Activated CD4-positive, alpha-beta T cell treated with anti-CD3 and anti-CD28 coated beads, Interleukin-2, amount 50 U/mL, for 16 hours (primary cell): ENCODE measurements at regions not wholly inside any gene's neighbourhood (a gene's known extent, or its start where the extent isn't known, plus 50 kb on each side); places are given as distances from the start of the nearest gene placed in this dataset.

Experiments used
- DNase-seq: peaks from one replicate; pipeline ENCODE4 v3.0.0-alpha.2; 2020

GRCh38 chr18:34598120-34598635 lies 111.9 kb upstream of the DTNA start:
- no peak for DNase-seq

- DNase-seq = no peak
These were observed 109.9 kb upstream of the DTNA start for GRCh38 chr18:34600158-34600557.

- DNase-seq = no peak
These were observed 109.0 kb upstream of the DTNA start for GRCh38 chr18:34600874-34601656.

DNA sequence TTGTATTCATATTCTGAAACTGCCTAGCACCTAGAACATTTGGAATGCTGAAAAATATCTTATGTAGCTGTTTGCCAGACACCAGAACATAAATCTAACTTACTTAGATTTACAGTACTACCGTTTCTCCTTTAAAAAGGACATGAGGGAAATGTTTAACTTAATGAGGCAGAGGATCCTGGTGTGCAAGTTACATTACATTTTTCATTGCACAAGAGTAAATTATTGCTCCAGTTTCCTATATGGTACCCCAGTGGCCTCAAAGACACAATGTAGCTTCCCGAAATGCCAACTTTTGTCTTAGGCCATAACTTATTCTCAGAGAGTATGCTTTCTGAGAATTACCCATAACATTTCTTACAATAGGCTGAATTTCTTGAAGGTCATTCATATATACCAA lies 105.5 kb upstream of the DTNA start:
- DNase-seq = no peak

DNA sequence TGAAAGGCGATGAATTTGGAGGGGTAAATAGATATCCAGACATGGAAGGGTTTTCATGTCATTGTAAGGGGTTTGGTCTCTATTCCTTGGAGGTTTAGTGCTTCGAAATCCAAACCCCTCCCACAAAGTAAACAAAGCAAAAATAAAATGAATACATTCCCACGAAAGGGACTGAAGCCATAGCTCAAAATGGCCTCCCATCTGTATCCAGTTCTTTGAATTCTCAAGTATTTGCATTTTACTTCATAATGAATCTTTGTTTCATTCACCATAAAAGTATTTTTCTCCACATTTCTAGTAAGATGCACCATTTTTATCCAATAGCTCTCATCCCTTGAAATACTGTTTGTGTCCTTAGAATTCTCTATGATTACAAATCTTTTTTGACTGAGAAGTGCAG lies 103.2 kb upstream of the DTNA start:
- no peak for DNase-seq

DNA sequence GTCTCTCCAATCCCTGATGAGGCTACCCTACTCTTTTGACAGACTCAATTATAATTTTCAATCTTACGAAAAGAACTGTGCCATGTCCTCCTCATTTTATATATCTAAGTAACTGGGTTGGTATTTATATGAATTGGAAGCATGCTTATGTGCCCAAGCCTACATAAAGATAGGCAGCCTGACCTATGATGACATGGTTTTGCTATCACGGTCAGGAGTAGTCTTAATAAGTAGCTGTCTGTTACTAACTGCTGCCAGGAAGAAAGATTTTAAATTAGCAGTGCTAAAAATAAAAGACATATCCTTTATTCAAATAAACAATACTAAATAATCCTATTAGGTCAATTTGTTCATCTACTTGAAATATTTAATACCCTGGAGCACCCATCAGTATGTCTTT lies 102.0 kb upstream of the DTNA start:
- DNase-seq = no peak

- DNase-seq = no peak
These were observed 100.0 kb upstream of the DTNA start for GRCh38 chr18:34609986-34610648.

- no peak for DNase-seq
These were observed 98.2 kb upstream of the DTNA start for GRCh38 chr18:34611904-34612303.

GRCh38 chr18:34620258-34620861 lies 89.7 kb upstream of the DTNA start:
- no peak for DNase-seq

GRCh38 chr18:34623557-34623956 lies 86.5 kb upstream of the DTNA start:
- no peak for DNase-seq

- DNase-seq = no peak
These were observed 85.5 kb upstream of the DTNA start for GRCh38 chr18:34624551-34624950.

- DNase-seq = no peak
These were observed 83.5 kb upstream of the DTNA start for GRCh38 chr18:34626404-34627136.

DNA sequence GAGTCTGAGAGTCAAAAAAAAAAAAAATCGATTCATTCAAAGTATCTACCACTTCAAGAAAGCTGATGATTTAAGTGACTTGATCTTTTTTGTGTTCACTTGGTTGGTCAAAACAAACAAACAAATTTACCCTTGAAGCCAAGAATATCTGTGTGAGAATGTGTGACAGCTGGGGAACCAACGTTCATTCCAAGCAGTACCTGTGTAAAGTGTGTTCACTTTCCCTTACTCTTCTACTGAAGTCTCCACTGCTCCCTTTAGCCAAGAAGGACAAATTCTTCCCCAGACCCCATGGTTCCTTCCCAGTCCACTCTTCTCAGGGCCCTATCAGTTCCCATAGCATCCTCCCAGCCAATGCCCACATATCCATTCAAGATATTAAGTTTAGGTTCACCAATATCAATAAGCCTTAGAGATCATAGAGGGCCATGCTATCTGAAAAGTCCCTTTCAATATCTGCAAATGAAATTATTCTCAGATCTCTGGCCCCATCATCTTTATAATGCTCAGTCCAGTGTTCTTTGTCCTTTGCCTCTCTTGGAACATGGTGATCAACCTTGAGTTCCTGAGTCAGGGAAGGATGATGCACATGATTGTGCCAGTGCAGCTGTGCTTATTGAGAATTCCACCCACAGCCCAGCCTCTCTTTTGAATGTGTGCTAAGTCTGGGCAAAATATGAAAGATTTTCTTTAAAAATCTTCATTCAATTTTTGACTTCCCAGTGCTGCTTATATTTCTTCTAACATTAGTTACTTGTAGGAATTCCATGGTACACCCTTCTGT lies 82.8 kb upstream of the DTNA start:
- DNase-seq = no peak

GRCh38 chr18:34631093-34631966 lies 78.8 kb upstream of the DTNA start:
- DNase-seq = no peak

DNA sequence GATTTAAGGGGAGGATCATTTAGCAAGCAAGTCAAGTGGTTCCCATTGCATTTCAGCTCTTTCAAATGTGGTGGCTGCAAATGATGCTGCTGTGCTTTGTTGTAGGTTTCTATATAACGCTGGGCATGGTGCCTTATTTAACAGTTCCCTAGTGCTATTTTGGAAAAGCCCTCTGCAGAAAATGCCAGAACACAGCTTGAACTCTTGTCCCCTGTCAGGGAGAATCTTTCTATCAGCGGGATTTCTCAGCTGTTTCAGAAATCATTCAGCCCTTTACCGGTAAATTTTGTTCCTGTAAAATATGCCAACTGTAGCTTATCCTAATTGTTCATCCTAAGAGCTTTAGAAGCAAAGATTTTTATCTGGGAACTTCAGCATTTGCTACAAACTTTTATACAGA lies 77.8 kb upstream of the DTNA start:
- no peak for DNase-seq

GRCh38 chr18:34633368-34633767 lies 76.7 kb upstream of the DTNA start:
- DNase-seq = no peak

GRCh38 chr18:34637094-34637801 lies 72.8 kb upstream of the DTNA start:
- DNase-seq = no peak

DNA sequence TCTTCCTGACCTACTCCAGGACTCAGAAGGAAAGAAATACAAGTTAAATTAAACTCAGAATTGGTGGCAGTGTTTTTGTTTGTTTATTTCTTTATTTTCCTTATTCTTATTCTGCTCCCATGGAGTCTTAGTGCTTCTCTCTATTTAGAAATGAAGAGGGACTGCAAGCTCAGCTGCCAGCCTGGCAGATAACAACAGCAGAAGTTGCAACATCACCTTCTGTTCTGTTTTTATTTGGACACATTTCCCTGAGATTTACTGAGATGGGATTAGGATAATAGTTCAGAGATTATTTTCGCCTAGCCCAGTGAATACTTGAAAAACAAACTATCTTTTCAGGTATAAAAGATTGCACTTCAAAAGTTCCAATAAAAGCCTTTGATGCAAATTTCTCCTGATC lies 70.4 kb upstream of the DTNA start:
- no peak for DNase-seq

GRCh38 chr18:34640276-34640675 lies 69.8 kb upstream of the DTNA start:
- DNase-seq = no peak

GRCh38 chr18:34643989-34644388 lies 66.1 kb upstream of the DTNA start:
- DNase-seq = no peak

DNA sequence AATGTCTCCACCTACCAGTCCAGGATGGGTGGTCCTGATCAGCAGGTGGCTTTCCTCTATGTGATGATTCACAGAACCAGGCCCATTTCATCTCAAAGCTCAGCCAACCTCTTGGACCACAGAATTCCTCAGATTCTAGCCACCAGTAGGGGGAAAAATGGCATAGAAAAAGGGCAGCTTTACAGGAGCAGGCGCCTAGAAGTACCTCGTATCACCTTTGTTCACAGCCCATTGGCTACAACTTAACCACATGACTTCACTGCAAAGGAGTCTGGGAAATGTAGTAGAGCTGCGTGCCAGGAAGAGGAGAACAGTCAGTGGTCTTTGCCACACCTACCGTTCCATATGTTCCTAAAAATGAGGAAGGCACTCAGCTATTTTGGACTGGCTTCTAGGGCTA lies 62.8 kb upstream of the DTNA start:
- no peak for DNase-seq
